Transverse colon (tissue), 4 donors: ENCODE measurements at regions not wholly inside any gene's neighbourhood (a gene's known extent, or its start where the extent isn't known, plus 50 kb on each side); places are given as distances from the start of the nearest gene placed in this dataset.

Experiments
- DNase-seq: peaks from one replicate; pipeline ENCODE4 v3.0.0-alpha.2; 2019
- H3K27ac ChIP-seq, 4 donors: fragments of 200-600 bp; sonication (generic); 2 replicates each; pipeline ENCODE4 v1.5.1; 2016 to 2018; ENCODE audit warnings: inconsistent platforms in 4 of 4
- H3K27me3 ChIP-seq: fragments of 200-600 bp; sonication (generic); 2 replicates; pipeline ENCODE4 v1.5.1; 2017; ENCODE audit warnings: inconsistent platforms
- H3K36me3 ChIP-seq, 4 donors: fragments of 200-600 bp; sonication (generic); 2 replicates each; pipeline ENCODE4 v1.5.1; 2017 to 2019; ENCODE audit warnings: inconsistent platforms in 4 of 4
- H3K4me1 ChIP-seq, 4 donors: fragments of 200-600 bp; sonication (generic); 2 replicates each; pipeline ENCODE4 v1.5.1; 2017 to 2020; ENCODE audit warnings: inconsistent platforms in 4 of 4
- H3K4me3 ChIP-seq, 4 donors: fragments of 200-600 bp; sonication (generic); 1 replicate in 1 of 4; 2 replicates in 3 of 4; pipeline versions ENCODE4 v1.5.1 to v1.6.1; 2017 to 2019; ENCODE audit warnings: inconsistent platforms in 4 of 4
- H3K9me3 ChIP-seq, 2 donors: fragments of 200-600 bp; sonication (generic); 2 replicates each; pipeline ENCODE4 v1.5.1; 2017 to 2019; ENCODE audit warnings: inconsistent platforms in 2 of 2
- CTCF ChIP-seq, 5 experiments: fragments of 200-600 bp in 3 of 5; fragments of 450-650 bp in 2 of 5; sonication (generic) in 3 of 5; IDR thresholded peaks; 1 replicate in 2 of 5; 2 replicates in 3 of 5; pipeline ENCODE4 v1.5.1; 2016 to 2017; ENCODE audit warnings: antibody characterized with exemption in 5 of 5, inconsistent platforms in 3 of 5, mild to moderate bottlenecking in 2 of 5, moderate library complexity in 1 of 5
- EP300 ChIP-seq: sonication (generic); formaldehyde crosslinking; IDR thresholded peaks from one replicate; pipeline ENCODE4 v1.6.1; 2017; ENCODE audit warnings: antibody characterized with exemption, low read depth
- POLR2A ChIP-seq: fragments of 450-650 bp; IDR thresholded peaks from one replicate; pipeline ENCODE4 v1.6.1; 2016; ENCODE audit warnings: antibody characterized with exemption, mild to moderate bottlenecking, moderate library complexity
- POLR2AphosphoS5 ChIP-seq, 3 donors: sonication (generic); formaldehyde crosslinking; IDR thresholded peaks; one replicate each; pipeline ENCODE4 v1.6.1; 2016; ENCODE audit warnings: antibody characterized with exemption in 3 of 3
- WGBS, 2 donors: methylation state at CpG; one replicate each; pipeline ENCODE4 v1.1.5; 2018; ENCODE audit warnings: low coverage in 1 of 2; 5-methylcytosine and 5-hydroxymethylcytosine counted together
- in situ Hi-C, 4 donors: fragments of 200-750 bp; cut with MboI; loops; one replicate each; pipeline versions ENCODE4 v1.15.0 to v1.15.1; 2017; ENCODE audit warnings: low sequenced_read_pairs in 3 of 4, low pct_ligation_motif_present in 1 of 4, low pct_unique_long_range_greater_than_20kb in 1 of 4
- intact Hi-C: fragments of 100-400 bp; cut with DNase I; formaldehyde crosslinking; loops from one replicate; pipeline ENCODE4 v1.15.1; 2023; ENCODE audit warnings: low total_unique reads

- no peaks in the 10 kb centered on the region for H3K36me3 ChIP-seq
- in situ Hi-C loops, result no loop called here
- H3K4me1 ChIP-seq, result no peaks in the 10 kb centered on the region
- no peaks in the 10 kb centered on the region for H3K9me3 ChIP-seq
- DNase-seq, result no peak
- no peaks in the 10 kb centered on the region for H3K27me3 ChIP-seq
- H3K4me3 ChIP-seq, result no peak overlapping the region
- TF ChIP-seq POLR2A, result no peak
- TF ChIP-seq EP300, result no peak
- intact Hi-C loops, result no loop called here
- WGBS, 2 donors, result 89 to 100% methylated on average over 2 to 8 of the region's 8 CpGs
- H3K27ac ChIP-seq, result no peak overlapping the region
Observed at GRCh38 chr7:156109076-156109475, 296.8 kb upstream of the SHH start.

- 89% methylated on average over 17 of the region's 17 CpGs; no CpG with 5 or more reads in 1 of the 2 donors for WGBS, 2 donors
- H3K27ac ChIP-seq, result no peak overlapping the region
- H3K9me3 ChIP-seq, result no peaks in the 10 kb centered on the region
- no peak for DNase-seq
- no peak for TF ChIP-seq POLR2A
- no peak for TF ChIP-seq EP300
- no peak for TF ChIP-seq CTCF (IDR thresholded peaks at IDR 0.05)
- H3K27me3 ChIP-seq, result no peaks in the 10 kb centered on the region
- intact Hi-C loops (no loop called here), in situ Hi-C loops (no loop called here)
- H3K4me1 ChIP-seq, result no peaks in the 10 kb centered on the region
- H3K4me3 ChIP-seq, result no peak overlapping the region
- H3K36me3 ChIP-seq, result no peaks in the 10 kb centered on the region
Observed at GRCh38 chr7:156107957-156108356, 295.7 kb upstream of the SHH start.

GRCh38 chr7:156106107-156106426 is 293.8 kb upstream of the SHH start:
- in situ Hi-C loops, result no loop called here
- no peak for DNase-seq
- 79% methylated on average over 9 of the region's 9 CpGs; no CpG with 5 or more reads in 1 of the 2 donors for WGBS, 2 donors

GRCh38 chr7:156105337-156106106 is 293.3 kb upstream of the SHH start:
- in situ Hi-C loops (no loop called here), intact Hi-C loops (no loop called here)
- no peak for DNase-seq
- Histone ChIP-seq H3K4me1 (no peaks in the 10 kb centered on the region), H3K27ac (no peak overlapping the region), H3K9me3 (no peaks in the 10 kb centered on the region), H3K36me3 (no peaks in the 10 kb centered on the region), H3K4me3 (no peak overlapping the region), H3K27me3 (no peaks in the 10 kb centered on the region)
- 87 to 95% methylated on average over 12 to 25 of the region's 34 CpGs for WGBS, 2 donors
- TF ChIP-seq CTCF (IDR thresholded peaks at IDR 0.05) (no peak), POLR2A (no peak), POLR2AphosphoS5 (IDR thresholded peaks at IDR 0.05) (no peak), EP300 (no peak)

More at GRCh38 chr7:156106107-156106426, 293.8 kb upstream of the SHH start:
- intact Hi-C loops, result no loop called here
- no peak for TF ChIP-seq POLR2A
- no peak for TF ChIP-seq CTCF (IDR thresholded peaks at IDR 0.05)
- TF ChIP-seq EP300, result no peak
- TF ChIP-seq POLR2AphosphoS5 (IDR thresholded peaks at IDR 0.05), result no peak
- Histone ChIP-seq H3K4me1 (no peaks in the 10 kb centered on the region), H3K36me3 (no peaks in the 10 kb centered on the region), H3K9me3 (no peaks in the 10 kb centered on the region), H3K27ac (no peak overlapping the region), H3K27me3 (no peaks in the 10 kb centered on the region), H3K4me3 (no peak overlapping the region)
